H9 (cell line): ENCODE measurements at regions not wholly inside any gene's neighbourhood (a gene's known extent, or its start where the extent isn't known, plus 50 kb on each side); places are given as distances from the start of the nearest gene placed in this dataset.
A peak's percentile ranks its signal among the peaks of the same experiment; 100 is the strongest.

ENCODE experiments used
- DNase-seq: peaks from one replicate; pipeline ENCODE4 v3.0.0-alpha.2; 2017
- H2AFZ ChIP-seq: one replicate; pipeline ENCODE4 v1.6.1; 2013; ENCODE audit warnings: mild to moderate bottlenecking, low read length, control low read depth, moderate library complexity
- H2AK5ac ChIP-seq: 2 replicates; pipeline ENCODE4 v1.6.1; 2013; ENCODE audit warnings: low read length, control low read depth, mixed read lengths; ENCODE audit not compliant: insufficient read length
- H2BK120ac ChIP-seq: one replicate; pipeline ENCODE4 v1.6.1; 2013; ENCODE audit warnings: low read depth, mild to moderate bottlenecking, low read length, control low read depth, inconsistent platforms; ENCODE audit not compliant: poor library complexity, severe bottlenecking
- H2BK12ac ChIP-seq: 2 replicates; pipeline ENCODE4 v1.6.1; 2013; ENCODE audit warnings: low read length, control low read depth, mixed read lengths, low read depth; ENCODE audit not compliant: insufficient read length
- H2BK15ac ChIP-seq: 2 replicates; pipeline ENCODE4 v1.6.1; 2013; ENCODE audit warnings: low read depth, low read length, control low read depth
- H2BK20ac ChIP-seq: one replicate; pipeline ENCODE4 v1.6.1; 2013; ENCODE audit warnings: low read depth, mild to moderate bottlenecking, low read length, control low read depth, inconsistent platforms; ENCODE audit not compliant: poor library complexity, severe bottlenecking
- H2BK5ac ChIP-seq: 2 replicates; pipeline ENCODE4 v1.6.1; 2013; ENCODE audit warnings: low read length, control low read depth, mixed read lengths; ENCODE audit not compliant: insufficient read length
- H3K14ac ChIP-seq: 2 replicates; pipeline ENCODE4 v1.6.1; 2013; ENCODE audit warnings: low read length, control low read depth; ENCODE audit not compliant: insufficient read depth
- H3K18ac ChIP-seq: 2 replicates; pipeline ENCODE4 v1.6.1; 2013; ENCODE audit warnings: low read depth, mild to moderate bottlenecking, mixed read lengths, low read length, control low read depth; ENCODE audit not compliant: insufficient read length
- H3K23ac ChIP-seq: 2 replicates; pipeline ENCODE4 v1.6.1; 2013; ENCODE audit warnings: low read length, control low read depth, mixed read lengths, low read depth; ENCODE audit not compliant: insufficient read length
- H3K23me2 ChIP-seq: 2 replicates; pipeline ENCODE4 v1.6.1; 2013; ENCODE audit warnings: low read depth, mild to moderate bottlenecking, mixed read lengths, low read length, control low read depth; ENCODE audit not compliant: insufficient read length, poor library complexity, severe bottlenecking
- H3K27ac ChIP-seq: 2 replicates; pipeline ENCODE4 v1.5.1; 2013; ENCODE audit warnings: low read length, control low read depth, mixed read lengths, low read depth; ENCODE audit not compliant: insufficient read length
- H3K27me3 ChIP-seq: 2 replicates; pipeline ENCODE4 v1.6.1; 2013; ENCODE audit warnings: low read length, control low read depth, inconsistent platforms; ENCODE audit not compliant: insufficient read depth
- H3K4ac ChIP-seq: 2 replicates; pipeline ENCODE4 v1.6.1; 2013; ENCODE audit warnings: low read depth, mild to moderate bottlenecking, control low read depth, inconsistent platforms, low read length, moderate library complexity
- H3K4me1 ChIP-seq: 2 replicates; pipeline ENCODE4 v1.6.1; 2013; ENCODE audit warnings: low read length, control low read depth, inconsistent platforms; ENCODE audit not compliant: insufficient read depth
- H3K4me2 ChIP-seq: 2 replicates; pipeline ENCODE4 v1.6.1; 2013; ENCODE audit warnings: low read length, control low read depth, mixed read lengths; ENCODE audit not compliant: insufficient read length, insufficient read depth
- H3K56ac ChIP-seq: 2 replicates; pipeline ENCODE4 v1.6.1; 2013; ENCODE audit warnings: low read depth, mild to moderate bottlenecking, mixed read lengths, low read length, control low read depth; ENCODE audit not compliant: insufficient read length
- H3K79me1 ChIP-seq: 2 replicates; pipeline ENCODE4 v1.6.1; 2013; ENCODE audit warnings: low read depth, mild to moderate bottlenecking, moderate library complexity, low read length, control low read depth, inconsistent platforms; ENCODE audit not compliant: insufficient read depth, poor library complexity, severe bottlenecking
- H3K79me2 ChIP-seq: 2 replicates; pipeline ENCODE4 v1.6.1; 2013; ENCODE audit warnings: low read length, control low read depth, inconsistent platforms; ENCODE audit not compliant: insufficient read depth
- H3K9ac ChIP-seq: 2 replicates; pipeline ENCODE4 v1.6.1; 2013; ENCODE audit warnings: low read length, control low read depth, mixed read lengths; ENCODE audit not compliant: insufficient read length; ENCODE audit errors: extremely low read depth
- H3K9me3 ChIP-seq: one replicate; pipeline ENCODE4 v1.6.1; 2013; ENCODE audit warnings: low read depth, low read length, inconsistent platforms; ENCODE audit not compliant: control insufficient read depth
- H3T11ph ChIP-seq: one replicate; pipeline ENCODE4 v1.6.1; 2013; ENCODE audit warnings: mild to moderate bottlenecking, low read length, control low read depth, inconsistent platforms
- H4K20me1 ChIP-seq: one replicate; pipeline ENCODE4 v1.6.1; 2013; ENCODE audit not compliant: control insufficient read depth, insufficient read length, insufficient read depth
- H4K5ac ChIP-seq: 2 replicates; pipeline ENCODE4 v1.6.1; 2013; ENCODE audit warnings: low read depth, mild to moderate bottlenecking, mixed read lengths, low read length, control low read depth; ENCODE audit not compliant: insufficient read length
- H4K8ac ChIP-seq: replicated peaks from 2 replicates; pipeline ENCODE4 v1.6.1; 2013; ENCODE audit warnings: low read length, control low read depth, mixed read lengths, low read depth; ENCODE audit not compliant: insufficient read length
- H4K91ac ChIP-seq: 2 replicates; pipeline ENCODE4 v1.6.1; 2013; ENCODE audit warnings: low read depth, mild to moderate bottlenecking, moderate library complexity, mixed read lengths, low read length, control low read depth; ENCODE audit not compliant: insufficient read length
- H3K27ac Mint-ChIP-seq, 3 experiments: 2 replicates in 2 of 3; 3 replicates in 1 of 3; pipeline ENCODE4 v1.8.0; 2020 to 2021; ENCODE audit warnings: mixed read lengths in 3 of 3, mild to moderate bottlenecking in 1 of 3, moderate library complexity in 1 of 3
- H3K27me3 Mint-ChIP-seq: 2 replicates; pipeline ENCODE4 v1.8.0; 2021; ENCODE audit warnings: low read depth, mild to moderate bottlenecking, moderate library complexity, mixed read lengths
- H3K36me3 Mint-ChIP-seq, 3 experiments: 2 replicates in 2 of 3; 3 replicates in 1 of 3; pipeline ENCODE4 v1.8.0; 2020 to 2021; ENCODE audit warnings: low read depth in 3 of 3, mixed read lengths in 3 of 3; ENCODE audit not compliant: insufficient read depth in 1 of 3
- H3K4me1 Mint-ChIP-seq, 2 experiments: 2 replicates each; pipeline ENCODE4 v1.8.0; 2020; ENCODE audit warnings: mixed read lengths in 2 of 2
- H3K4me3 Mint-ChIP-seq, 2 experiments: 2 replicates in 1 of 2; 3 replicates in 1 of 2; pipeline ENCODE4 v1.8.0; 2020 to 2021; ENCODE audit warnings: mild to moderate bottlenecking in 2 of 2, mixed read lengths in 2 of 2, moderate library complexity in 1 of 2
- H3K9me3 Mint-ChIP-seq, 2 experiments: 2 replicates in 1 of 2; 3 replicates in 1 of 2; pipeline ENCODE4 v1.8.0; 2020; ENCODE audit warnings: mild to moderate bottlenecking in 2 of 2, mixed read lengths in 2 of 2, moderate library complexity in 1 of 2
- WGBS: extraction: QIAGEN DNeasy Blood & Tissue Kit; methylation state at CpG from one replicate; pipeline ENCODE4 v1.1.7; 2013; ENCODE audit warnings: missing lambda C conversion rate, low lambda C conversion rate, mixed read lengths; ENCODE audit not compliant: insufficient read length; ENCODE audit errors: extremely low coverage; 5-methylcytosine and 5-hydroxymethylcytosine counted together
- TF ChIP-seq, protein P1 (sequence below): fragments of 200-600 bp; sonication (generic); conservative IDR thresholded peaks from 3 replicates; pipeline ENCODE4 v1.8.0; 2021; ENCODE audit warnings: antibody characterized with exemption, mild to moderate bottlenecking

- Histone ChIP-seq H3K9me3 (no peaks in the 10 kb centered on the region), H4K20me1 (no peaks in the 10 kb centered on the region), H2AK5ac (no peak overlapping the region), H3K23ac (no peak overlapping the region), H3K14ac (no peak overlapping the region), H3K79me2 (no peaks in the 10 kb centered on the region), H2BK5ac (no peak overlapping the region), H2BK20ac (no peak overlapping the region), H2BK15ac (no peak overlapping the region), H3K27ac (no peak overlapping the region), H2AFZ (no peak overlapping the region), H4K8ac (no peak overlapping the region), H3T11ph (no peak overlapping the region), H3K4me2 (no peak overlapping the region), H4K91ac (no peak overlapping the region), H3K4me1 (peaks cover 2% of the 10 kb centered on the region; the same call in 1 of the 2 replicates), H2BK120ac (no peak overlapping the region), H3K18ac (no peak overlapping the region), H3K9ac (no peak overlapping the region), H3K79me1 (no peaks in the 10 kb centered on the region), H3K56ac (no peak overlapping the region), H3K27me3 (no peaks in the 10 kb centered on the region), H3K4ac (no peak overlapping the region), H3K23me2 (no peaks in the 10 kb centered on the region), H2BK12ac (no peak overlapping the region), H4K5ac (no peak overlapping the region)
- Mint-ChIP-seq H3K9me3 (no peaks in the 10 kb centered on the region), H3K36me3 (no peaks in the 10 kb centered on the region), H3K4me3 (no peak overlapping the region), H3K27ac (0 out of 7 replicates have a peak overlapping the region, but pooled peaks of 1 of the 3 experiments have one; percentile 13), H3K27me3 (no peaks in the 10 kb centered on the region), H3K4me1 (peaks cover 22 to 23% of the 10 kb centered on the region in 2 experiments)
- TF ChIP-seq, protein P1, sequence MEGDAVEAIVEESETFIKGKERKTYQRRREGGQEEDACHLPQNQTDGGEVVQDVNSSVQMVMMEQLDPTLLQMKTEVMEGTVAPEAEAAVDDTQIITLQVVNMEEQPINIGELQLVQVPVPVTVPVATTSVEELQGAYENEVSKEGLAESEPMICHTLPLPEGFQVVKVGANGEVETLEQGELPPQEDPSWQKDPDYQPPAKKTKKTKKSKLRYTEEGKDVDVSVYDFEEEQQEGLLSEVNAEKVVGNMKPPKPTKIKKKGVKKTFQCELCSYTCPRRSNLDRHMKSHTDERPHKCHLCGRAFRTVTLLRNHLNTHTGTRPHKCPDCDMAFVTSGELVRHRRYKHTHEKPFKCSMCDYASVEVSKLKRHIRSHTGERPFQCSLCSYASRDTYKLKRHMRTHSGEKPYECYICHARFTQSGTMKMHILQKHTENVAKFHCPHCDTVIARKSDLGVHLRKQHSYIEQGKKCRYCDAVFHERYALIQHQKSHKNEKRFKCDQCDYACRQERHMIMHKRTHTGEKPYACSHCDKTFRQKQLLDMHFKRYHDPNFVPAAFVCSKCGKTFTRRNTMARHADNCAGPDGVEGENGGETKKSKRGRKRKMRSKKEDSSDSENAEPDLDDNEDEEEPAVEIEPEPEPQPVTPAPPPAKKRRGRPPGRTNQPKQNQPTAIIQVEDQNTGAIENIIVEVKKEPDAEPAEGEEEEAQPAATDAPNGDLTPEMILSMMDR, result no peak
- DNase-seq, result no peak
- WGBS, result no CpG with 5 or more reads among the region's 15 CpGs
These were observed 144.0 kb upstream of the IRX6 start for GRCh38 chr16:55179852-55180585.
